CD4-positive, alpha-beta T cell treated with Interleukin-6 for 4 hours (primary cell): ENCODE measurements at regions not wholly inside any gene's neighbourhood (a gene's known extent, or its start where the extent isn't known, plus 50 kb on each side); places are given as distances from the start of the nearest gene placed in this dataset.

ENCODE experiments used
- DNase-seq: peaks from one replicate; pipeline ENCODE4 v3.0.0-alpha.2; 2020; ENCODE audit warnings: mixed read lengths

DNA sequence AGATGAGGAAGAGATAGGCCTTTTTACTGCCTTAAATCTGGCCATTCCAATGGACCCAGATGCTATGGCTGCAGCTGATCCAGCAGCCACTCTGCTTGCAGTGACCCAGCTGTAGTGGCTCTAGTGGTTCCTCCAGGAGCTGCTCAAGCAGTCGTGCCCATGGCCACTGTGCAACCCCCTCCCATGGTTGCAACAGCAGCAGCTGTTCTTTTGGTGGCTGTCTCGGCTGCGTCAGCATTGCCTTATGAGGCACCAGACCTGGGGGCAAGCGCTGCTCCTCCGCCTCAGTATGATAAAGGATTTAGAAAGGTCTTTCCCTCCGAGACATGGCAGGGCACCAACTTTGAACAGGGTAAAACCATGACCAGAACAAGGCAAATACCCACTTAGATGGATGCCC is 384.9 kb upstream of the DCC start:
- no peak for DNase-seq

DNA sequence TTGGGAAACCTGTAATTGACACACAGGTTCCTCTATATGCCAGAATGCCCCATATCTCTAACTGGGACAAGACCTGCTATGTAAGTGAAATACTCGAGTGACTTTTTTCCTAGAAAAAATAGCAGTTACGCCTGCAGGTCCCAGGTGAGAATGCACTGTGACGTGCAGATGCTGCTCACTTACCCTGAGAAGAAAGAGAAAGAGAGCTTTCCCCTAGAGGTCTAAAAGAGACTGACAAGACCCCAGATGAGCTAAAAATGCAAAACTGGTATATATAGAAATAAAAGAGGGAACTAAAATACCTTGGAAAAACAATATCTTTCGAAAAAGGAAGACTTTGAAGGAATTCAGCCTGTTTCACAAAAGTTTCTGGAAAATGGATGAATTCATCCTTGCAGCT is 383.0 kb upstream of the DCC start:
- no peak for DNase-seq

DNA sequence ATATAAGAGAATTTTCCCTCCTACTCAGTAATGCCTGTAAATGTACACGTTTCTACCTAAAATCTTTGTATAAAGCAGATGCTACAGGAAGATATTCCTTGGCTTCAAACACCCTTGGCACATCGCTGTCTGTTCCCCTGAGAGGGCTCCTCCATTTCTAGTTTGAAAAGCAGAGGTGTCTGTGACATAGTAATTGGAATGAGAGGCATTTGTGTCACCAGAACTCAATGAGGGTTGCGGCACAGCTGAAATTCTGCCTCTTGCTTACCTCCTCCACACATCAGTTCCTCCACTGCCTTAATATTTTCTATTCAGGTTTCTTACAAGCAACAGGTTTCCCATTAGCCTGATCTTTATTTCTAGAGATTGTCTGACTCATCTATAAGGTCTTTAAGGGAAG is 359.9 kb upstream of the DCC start:
- DNase-seq, result no peak

DNA sequence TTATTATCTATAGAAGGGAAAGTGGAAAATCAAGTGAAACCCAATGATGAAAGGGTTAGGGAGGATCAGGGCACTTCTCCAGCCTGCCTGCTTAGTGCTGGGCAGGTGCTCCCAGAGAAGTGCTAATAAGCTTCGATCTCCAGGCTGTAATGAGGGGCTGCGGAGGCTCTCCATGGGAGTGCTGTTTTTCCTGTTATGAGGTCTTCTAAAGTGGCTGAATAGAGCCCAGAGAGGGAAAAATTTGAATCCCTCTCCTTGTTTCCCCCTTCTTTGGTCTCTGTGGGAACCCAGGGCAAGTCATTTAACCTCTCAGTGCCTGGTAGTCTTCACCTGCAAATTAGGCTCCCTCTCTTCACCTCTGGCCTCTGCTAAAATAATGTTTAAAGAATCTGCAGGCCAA is 351.7 kb upstream of the DCC start:
- DNase-seq, result no peak

DNA sequence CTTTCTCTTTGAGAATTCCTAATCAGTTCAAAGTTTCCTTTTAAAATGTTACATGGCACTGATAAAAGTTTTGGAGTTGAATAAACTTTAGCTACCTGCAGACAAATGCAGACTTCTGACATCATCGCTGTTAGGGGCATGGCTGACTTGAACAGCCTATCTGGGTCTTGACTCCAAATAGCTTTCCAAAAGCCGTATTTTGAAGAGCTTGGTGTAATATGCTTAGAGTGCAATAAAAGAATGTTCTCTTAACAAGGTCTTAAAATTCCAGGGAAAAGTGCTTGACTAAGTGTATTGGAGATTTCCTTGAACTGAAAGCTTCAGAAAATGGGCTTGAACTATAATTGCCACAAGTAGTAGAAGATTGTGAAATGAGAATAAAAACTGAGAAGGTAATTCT is 342.9 kb upstream of the DCC start:
- no peak for DNase-seq

DNA sequence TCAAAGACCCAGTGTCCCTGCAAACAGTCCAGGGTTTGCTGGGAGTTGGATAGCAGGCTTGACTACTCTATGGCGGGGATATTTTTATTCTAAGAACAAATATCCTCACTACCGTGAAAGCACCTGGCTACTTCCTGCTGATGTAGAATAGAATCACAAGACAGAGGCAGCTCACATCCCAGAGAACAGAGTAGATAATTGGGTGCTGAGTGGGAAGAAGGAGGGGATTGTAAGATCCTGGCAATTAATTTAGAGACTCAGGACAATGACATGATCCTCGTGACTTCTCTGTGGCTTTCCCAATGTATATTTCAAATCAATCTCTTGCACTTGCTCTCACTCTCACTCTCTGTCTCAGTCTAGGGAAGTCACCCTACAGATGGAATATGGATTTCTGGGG is 341.9 kb upstream of the DCC start:
- DNase-seq, result no peak

DNA sequence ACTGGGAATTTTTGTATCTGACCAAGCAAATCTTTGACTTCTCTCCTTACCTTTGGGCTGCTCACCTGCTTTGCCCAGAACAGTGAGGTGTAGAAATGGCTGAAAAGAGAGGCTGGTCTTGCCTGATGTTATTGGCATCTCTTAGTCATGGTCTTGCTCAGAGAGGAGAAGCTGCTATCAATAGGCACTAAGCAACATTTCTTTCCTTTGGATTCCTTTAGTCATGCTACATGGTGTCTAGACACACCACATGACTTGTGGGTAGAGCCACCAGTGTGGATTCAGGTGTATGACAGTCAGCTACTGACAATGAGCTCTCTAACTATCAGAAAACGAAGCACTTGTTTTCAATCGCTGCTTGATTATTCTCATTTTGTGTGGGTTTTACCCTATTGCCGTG is 341.3 kb upstream of the DCC start:
- no peak for DNase-seq

DNA sequence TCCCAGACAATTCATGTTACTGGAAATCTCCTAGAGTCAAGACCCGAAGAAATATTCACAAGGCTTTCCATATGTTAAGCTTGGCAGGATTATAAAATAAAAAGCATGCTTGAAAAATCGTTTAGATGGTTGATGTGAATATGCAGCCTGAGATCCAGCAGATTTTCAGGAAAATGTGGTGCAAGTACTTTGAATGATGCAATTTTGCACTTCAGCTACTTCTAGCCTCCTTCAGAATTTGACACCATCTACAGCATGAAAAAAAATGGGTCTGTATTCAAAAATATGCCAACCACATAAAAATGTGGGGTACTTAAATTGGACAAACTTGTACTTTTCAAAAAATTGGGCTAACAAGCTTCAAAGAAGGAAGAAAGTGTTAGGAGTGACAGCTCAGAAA is 340.6 kb upstream of the DCC start:
- no peak for DNase-seq

DNA sequence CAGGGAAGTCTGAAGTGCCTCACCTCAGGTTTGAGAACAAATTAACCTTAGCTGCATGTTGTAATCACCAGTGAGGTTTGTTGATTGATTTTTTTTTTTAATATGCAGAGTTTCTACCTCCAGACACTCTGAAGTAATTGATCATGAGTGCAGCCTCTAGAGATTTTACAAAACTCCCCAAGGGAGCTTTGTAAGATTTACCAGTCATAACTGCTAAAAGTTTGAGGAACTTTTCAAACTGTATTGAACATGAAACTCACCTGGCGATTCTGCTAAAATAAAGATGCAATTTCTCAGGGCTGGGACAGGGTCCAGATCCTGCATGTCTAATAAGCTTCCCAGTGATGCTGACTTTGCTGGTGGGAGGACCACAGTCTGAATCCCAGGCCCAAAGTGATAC is 339.6 kb upstream of the DCC start:
- DNase-seq, result no peak

DNA sequence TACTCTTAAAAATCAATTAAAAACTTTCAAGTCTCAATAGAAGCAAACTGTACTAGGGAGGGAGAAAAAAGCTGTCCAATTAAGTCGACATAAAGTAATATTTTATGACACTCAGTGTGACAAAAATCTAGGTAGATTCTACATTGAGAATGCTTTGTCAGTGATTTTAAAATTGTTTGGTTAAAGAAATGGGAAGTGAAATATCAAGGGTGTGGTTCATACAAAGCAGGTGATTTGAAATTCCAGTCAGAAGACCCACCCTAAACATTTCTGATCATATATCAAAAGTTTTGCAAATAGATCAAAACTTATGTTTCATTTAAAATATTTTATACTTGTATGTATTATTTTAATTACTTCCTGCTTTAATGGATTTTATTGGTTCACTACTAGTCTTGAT is 338.9 kb upstream of the DCC start:
- DNase-seq, result no peak

DNA sequence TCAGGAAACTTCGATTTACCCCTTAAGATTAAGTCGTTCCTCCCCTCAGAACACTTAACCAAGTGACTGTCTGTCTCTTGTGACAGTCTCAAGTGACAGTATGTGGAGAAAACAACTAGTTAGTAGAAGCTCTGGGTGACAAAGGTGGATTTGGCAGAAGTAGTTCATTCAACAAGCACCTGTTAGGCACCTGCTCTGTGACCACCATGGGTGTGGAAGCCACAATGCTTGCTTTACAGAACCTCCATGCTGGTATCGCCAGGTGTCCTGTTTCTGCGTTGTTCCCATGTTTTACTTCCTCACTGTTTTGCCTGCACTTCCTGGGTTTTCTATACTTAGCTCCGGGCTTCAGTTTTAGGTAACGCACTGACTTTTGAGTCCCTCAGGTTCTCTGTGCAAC is 337.4 kb upstream of the DCC start:
- DNase-seq, result no peak

DNA sequence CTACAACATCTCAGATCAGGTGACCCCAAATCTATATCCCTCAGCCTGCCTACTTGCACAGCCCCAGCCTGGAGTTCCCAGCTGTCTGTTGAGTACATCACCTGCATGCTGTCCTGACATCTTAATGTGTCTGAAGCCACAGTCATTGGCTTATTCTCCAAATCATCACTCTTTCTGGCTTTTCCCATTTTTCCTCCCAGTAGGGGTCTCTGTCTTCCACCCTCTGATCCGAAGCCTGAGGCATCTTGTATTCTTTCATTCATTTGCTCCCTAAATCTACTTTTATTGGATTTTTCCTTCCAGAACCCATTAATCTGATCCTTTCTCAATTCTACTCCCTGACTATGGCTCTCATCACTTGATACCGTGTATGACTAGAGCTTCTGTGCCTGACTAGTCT is 332.9 kb upstream of the DCC start:
- no peak for DNase-seq

DNA sequence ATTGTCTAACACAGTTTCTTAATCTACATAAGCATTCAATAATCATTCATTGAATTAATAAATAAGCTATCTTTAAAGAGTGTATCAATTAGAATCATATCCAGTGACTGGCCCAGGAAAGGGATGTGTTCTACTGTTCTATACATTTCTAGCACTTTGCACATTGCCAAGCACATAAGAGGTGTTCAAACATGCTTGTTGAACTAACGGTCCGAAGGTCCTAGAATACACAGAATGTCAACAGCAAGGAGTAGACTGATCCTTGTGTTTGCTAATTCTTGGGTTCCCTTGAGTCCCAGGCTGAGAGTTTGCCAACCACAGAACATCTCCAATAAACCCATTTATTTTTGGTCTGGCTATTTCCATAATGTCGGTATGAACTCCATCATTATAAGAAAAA is 331.7 kb upstream of the DCC start:
- no peak for DNase-seq

DNA sequence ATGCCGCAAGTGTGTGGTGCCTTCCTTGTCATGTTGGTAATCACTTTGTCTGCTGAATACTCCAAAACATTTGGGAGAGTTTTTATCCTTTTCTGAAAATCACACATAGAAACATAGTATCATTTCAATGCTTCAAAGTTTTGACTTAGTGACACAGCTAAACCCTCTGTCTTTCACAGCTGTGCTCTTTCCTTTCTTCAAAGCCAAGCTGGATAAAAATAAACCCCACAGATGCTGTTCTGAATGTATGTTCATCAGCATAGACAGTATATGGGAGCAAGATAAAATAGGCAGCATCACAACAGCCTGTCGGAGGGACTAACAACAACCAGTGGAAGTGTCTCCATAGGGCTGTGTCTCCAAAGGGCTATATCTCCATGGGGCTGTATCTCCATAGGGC is 331.3 kb upstream of the DCC start:
- no peak for DNase-seq

DNA sequence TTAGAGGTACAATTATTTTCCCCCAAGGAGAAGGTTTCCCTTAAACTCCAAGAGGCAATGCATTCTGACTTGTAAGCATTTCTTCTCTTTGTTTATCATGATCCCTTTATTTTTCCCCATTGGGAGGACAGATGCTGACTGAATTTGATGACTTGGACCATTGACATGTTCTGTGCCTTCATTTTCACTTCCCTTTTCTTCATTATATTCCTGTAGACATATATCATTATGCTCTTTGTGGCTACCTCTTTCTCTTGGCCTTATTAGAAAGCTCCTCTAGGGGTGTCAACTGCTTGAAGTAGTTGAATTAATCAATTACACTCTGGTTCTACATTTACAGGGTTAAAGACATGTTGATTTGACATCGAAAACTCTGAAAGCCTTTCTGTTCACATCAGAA is 330.0 kb upstream of the DCC start:
- DNase-seq, result no peak

DNA sequence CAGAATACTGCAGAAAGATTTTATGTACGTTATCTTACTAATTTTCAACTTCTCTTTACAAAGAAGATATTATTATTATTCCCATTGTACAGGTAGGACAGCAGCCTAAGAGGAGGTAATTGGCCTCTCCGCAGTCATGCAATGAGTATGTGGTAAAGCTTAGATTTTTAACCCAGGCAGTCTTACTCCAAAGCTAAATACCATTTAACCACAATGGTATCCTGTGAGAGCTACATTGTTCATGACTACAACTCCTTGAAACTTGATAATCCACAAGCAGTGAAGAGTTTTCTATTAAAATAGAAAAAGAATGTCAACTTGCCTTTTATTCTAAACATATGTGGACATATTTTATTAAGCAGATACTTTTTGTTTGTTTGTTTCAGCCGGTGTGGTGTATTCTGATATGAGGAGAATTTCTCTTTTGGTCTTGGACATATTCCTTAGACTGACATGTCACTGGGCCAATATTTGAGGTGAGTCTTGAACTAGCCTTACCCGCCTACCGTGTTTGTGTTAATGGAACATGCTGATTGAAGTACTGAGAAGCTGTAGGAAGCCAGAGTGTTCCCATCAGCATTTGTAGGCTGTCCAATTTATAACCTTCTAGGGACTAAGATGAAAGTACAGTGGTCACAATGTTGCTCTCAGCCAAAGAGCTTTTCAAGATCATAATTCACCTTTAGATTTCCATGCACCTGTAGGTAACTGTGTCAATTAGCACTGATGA is 293.9 kb upstream of the DCC start:
- no peak for DNase-seq

DNA sequence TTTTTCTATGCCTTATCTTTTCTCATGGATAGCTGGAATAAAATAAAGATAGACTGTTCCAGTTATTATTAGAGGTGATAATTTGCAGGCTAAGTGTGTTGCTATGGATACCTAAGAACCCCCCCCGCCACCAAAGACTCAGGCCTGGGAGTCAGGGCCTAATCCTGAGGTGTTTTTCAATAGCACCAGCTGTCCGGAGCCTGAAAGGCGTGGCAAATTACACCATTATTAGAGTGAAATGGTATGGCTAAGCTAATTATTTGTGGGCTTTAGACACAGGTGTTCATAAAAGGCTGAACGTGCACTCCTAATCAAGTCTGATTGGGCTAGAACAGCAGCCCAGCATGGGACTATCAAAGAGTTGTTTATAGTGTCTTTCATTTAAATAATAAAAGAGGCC is 293.2 kb upstream of the DCC start:
- no peak for DNase-seq

DNA sequence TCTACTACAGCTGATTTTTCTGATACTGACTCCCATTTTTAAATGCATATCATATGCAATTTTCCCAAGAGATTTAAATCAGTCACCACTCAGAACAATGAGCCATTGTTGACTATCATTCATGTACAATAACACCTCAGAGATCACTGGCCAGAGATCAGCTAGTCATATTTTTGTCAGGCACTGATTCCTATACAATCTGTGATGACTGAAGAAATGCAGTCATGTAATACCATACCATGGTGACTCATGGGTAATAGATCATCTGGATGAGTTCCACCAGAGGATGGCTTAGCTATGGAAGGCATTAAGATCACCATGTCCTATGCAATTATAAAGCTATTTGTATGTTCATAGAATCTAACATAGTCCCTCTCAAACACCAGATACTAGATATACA is 285.7 kb upstream of the DCC start:
- no peak for DNase-seq

DNA sequence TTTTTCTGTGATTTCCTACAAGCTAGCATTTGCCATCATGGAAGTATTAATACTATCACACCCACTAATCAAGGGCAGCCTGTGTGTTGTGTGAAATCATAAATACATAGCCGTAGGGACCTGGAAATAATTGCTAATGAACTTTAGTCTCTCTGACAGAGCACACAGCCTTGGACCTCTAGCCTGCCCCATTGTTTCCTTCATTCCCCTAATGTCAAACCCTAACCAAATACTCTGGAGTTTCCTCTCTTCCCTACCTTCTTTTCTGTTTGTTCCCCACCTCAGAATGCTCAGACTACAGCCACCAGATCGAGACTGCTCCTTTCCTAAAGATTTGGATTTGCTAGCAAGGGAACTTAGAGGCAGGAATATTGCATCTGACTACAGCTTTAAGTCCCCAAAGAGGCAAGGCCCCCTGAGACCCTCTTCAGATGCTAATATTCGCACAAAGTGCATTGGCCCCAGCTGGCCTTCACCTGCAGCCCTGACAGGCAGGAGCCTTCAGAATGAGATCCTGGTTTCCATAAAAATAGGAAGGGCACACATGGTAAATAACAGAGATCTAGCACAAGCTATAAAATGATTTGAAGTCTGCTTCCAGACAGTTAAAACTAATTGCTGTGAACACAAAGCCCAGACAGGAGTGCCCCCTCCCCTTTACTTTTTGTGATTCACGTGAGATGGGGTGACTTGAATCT is 279.2 kb upstream of the DCC start:
- no peak for DNase-seq

DNA sequence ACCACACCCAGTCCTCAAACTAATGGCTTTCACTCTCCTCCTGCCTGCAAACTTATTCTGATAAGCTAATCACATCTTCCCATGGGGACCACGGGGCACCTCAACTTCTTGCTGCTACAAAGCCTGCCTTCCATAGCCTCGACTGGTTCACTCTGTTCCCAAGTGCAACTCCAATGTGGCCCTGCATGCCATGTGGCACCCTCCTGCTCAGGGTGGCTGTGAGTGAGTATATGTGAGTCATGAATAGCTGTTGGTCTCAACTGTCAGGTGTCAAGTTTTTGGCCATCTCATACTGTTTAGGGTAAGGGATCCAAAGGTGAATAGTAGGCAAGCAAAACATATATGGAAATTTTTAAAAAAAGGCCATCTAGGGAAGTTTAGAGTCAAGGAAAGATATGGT is 276.1 kb upstream of the DCC start:
- no peak for DNase-seq

DNA sequence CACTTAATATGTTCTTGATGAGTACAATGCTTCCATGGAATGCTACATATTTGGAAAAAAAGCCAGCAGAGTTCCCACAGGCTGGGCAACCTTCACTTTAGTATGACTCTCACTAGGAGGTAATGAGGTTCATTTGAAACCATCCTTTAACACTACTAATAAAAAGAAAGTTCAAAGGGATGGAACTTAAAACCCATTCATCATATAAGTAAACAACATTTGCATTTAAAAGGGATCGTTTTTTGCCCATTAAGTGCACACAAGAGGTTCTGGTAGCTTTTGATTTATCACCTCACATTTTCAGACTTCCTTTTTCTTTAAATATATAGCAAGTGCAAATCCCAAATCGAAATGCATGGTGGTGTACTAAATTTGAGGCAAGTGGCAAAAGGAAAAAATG is 270.8 kb upstream of the DCC start:
- DNase-seq, result no peak

DNA sequence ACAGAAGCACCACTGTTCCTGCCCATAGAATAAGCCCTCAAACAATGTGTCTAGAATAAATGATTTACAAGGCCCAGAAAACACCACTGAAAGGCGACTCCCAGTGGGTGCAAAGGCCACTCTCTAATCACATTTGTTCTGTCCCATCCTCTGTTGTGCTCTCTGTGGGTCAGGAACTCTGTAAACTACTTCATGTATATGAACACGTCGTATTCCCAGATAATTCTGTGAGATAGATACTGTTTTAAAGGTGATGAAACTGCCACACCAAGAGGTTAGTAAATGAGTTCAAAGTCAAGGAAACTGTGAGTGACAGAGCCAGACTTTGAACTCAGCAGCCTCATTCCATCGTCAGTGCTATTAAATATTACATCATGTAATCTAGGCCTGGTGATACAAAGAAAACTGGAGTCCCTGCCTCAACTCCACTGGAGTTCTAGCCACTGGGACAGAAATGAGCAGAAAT is 269.7 kb upstream of the DCC start:
- no peak for DNase-seq

DNA sequence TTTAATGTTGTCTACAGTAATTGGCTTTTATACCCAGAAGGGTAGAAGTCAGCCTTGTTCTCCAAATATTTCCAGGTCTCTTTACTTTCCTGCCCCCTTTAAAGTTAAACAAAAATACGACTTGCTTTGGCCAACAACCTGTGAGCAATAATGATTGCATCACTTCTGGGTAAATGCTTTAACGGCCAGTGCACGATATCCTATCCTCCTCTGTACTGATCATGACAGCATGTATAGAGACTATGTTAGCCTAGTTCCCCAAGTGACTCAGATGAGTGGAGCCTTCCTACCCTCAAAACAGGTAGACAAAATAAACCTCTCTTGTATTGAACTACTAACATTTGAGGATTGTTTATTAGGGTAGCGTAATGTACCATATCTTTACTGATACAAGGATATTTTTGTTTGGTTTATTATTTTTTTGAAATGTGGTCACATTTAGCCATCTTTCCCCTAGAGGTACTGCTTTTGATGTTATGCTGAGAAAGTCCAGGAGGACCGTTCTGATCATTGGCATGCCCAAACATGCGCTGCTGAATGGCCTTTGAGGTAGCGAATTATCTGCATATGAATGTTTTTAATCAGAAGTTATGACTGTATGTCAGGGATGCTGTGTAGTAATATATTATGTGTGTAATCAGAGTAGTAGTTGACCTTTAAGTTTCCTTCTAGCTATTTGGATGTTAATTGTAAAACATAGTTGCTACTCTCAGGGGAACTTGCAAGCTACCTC is 262.6 kb upstream of the DCC start:
- no peak for DNase-seq

DNA sequence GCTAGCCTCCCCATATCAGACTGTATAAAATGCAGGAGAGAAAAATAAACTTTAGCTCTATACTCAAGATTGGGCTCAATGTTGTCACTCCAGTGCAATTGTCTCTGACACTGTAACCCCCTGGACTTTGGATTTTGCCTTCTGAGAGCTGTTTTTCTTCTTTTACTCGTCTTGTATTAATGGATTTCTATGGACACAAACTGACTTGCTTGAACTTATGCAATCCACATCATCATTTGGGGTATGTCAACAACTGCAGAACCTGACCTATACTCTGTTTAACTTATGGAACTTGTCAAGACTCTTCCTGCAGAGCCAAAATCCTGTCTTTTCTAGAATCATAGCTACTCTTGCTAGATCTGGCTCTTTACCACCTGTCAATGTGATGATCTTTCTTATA is 257.8 kb upstream of the DCC start:
- no peak for DNase-seq
